Gastroesophageal sphincter (tissue), 3 donors: ENCODE measurements at regions not wholly inside any gene's neighbourhood (a gene's known extent, or its start where the extent isn't known, plus 50 kb on each side); places are given as distances from the start of the nearest gene placed in this dataset.
"Not testable (repeated sequence)": the region's sequence is repeated elsewhere in the genome, so short reads cannot be mapped to it uniquely, and the experiment has no call there.

Source experiments
- CTCF ChIP-seq, 4 experiments: fragments of 200-600 bp in 2 of 4; fragments of 450-650 bp in 2 of 4; sonication (generic) in 1 of 4; IDR thresholded peaks; one replicate each; pipeline ENCODE4 v1.5.1; 2017 to 2019; ENCODE audit warnings: antibody characterized with exemption in 4 of 4, mild to moderate bottlenecking in 2 of 4, moderate library complexity in 2 of 4
- EP300 ChIP-seq: sonication (generic); formaldehyde crosslinking; IDR thresholded peaks from one replicate; pipeline ENCODE4 v1.6.1; 2017; ENCODE audit warnings: antibody characterized with exemption, mild to moderate bottlenecking
- POLR2AphosphoS5 ChIP-seq: sonication (generic); formaldehyde crosslinking; IDR thresholded peaks from one replicate; pipeline ENCODE4 v1.6.1; 2017; ENCODE audit warnings: antibody characterized with exemption

- TF ChIP-seq CTCF (IDR thresholded peaks at IDR 0.05); EP300; POLR2AphosphoS5: not testable (repeated sequence)
Observed at GRCh38 chr1:120497145-120497544, 82.3 kb downstream of the NBPF8 start.
